Activated CD4-positive, alpha-beta T cell treated with anti-CD3 and anti-CD28 coated beads, Interleukin-2, amount 10 ng/mL, durations not matched to agents 7 days and 5 days (primary cell): ENCODE measurements at regions not wholly inside any gene's neighbourhood (a gene's known extent, or its start where the extent isn't known, plus 50 kb on each side); places are given as distances from the start of the nearest gene placed in this dataset.

Experiments
- CTCF ChIA-PET: fragments of 350-600 bp; sonication (Branson Sonifier 250); formaldehyde crosslinking; loops from one replicate; lab custom pipeline; 2021; ENCODE audit warnings: antibody characterized with exemption; lab: Charles Lee
- POLR2A ChIA-PET: fragments of 350-600 bp; sonication (Branson Sonifier 250); formaldehyde crosslinking; loops from one replicate; lab custom pipeline; 2021; ENCODE audit warnings: antibody characterized with exemption; lab: Charles Lee
- DNase-seq: peaks from one replicate; pipeline ENCODE4 v3.0.0-alpha.2; 2020
- H3K27ac Mint-ChIP-seq: one replicate; pipeline ENCODE4 v1.8.0; 2021; ENCODE audit warnings: mild to moderate bottlenecking, moderate library complexity, mixed read lengths
- H3K27me3 Mint-ChIP-seq: one replicate; pipeline ENCODE4 v1.8.0; 2021; ENCODE audit warnings: mixed read lengths
- H3K36me3 Mint-ChIP-seq: one replicate; pipeline ENCODE4 v1.8.0; 2021; ENCODE audit warnings: low read depth, mixed read lengths
- H3K4me1 Mint-ChIP-seq: one replicate; pipeline ENCODE4 v1.8.0; 2021; ENCODE audit warnings: mixed read lengths
- H3K4me3 Mint-ChIP-seq: one replicate; pipeline ENCODE4 v1.8.0; 2021; ENCODE audit warnings: mild to moderate bottlenecking, moderate library complexity, mixed read lengths
- H3K9me3 Mint-ChIP-seq: one replicate; pipeline ENCODE4 v1.8.0; 2021; ENCODE audit warnings: mixed read lengths

- peaks cover 46% of the 10 kb centered on the region for H3K27me3 Mint-ChIP-seq
- no peak overlapping the region for H3K27ac Mint-ChIP-seq
- no peaks in the 10 kb centered on the region for H3K36me3 Mint-ChIP-seq
- no peak for DNase-seq
- H3K4me1 Mint-ChIP-seq = no peaks in the 10 kb centered on the region
- H3K9me3 Mint-ChIP-seq = no peaks in the 10 kb centered on the region
- no peak overlapping the region for H3K4me3 Mint-ChIP-seq
- POLR2A ChIA-PET = no interaction called here
- CTCF ChIA-PET = no interaction called here
These were observed 87.6 kb downstream of the LINC00237 start for GRCh38 chr20:21018576-21018975.

- H3K36me3 Mint-ChIP-seq = no peaks in the 10 kb centered on the region
- H3K4me3 Mint-ChIP-seq = no peak overlapping the region
- DNase-seq = no peak
- H3K4me1 Mint-ChIP-seq = no peaks in the 10 kb centered on the region
- H3K27me3 Mint-ChIP-seq = peaks cover 43% of the 10 kb centered on the region
- ChIA-PET POLR2A (no interaction called here), CTCF (no interaction called here)
- H3K9me3 Mint-ChIP-seq = no peaks in the 10 kb centered on the region
- H3K27ac Mint-ChIP-seq = no peak overlapping the region
These were observed 88.6 kb downstream of the LINC00237 start for GRCh38 chr20:21017528-21018085.

GRCh38 chr20:21016751-21017150, 89.4 kb downstream of the LINC00237 start:
- ChIA-PET CTCF (no interaction called here), POLR2A (no interaction called here)
- Mint-ChIP-seq H3K36me3 (no peaks in the 10 kb centered on the region), H3K4me3 (no peak overlapping the region), H3K4me1 (no peaks in the 10 kb centered on the region), H3K9me3 (no peaks in the 10 kb centered on the region), H3K27ac (no peak overlapping the region), H3K27me3 (peaks cover 42% of the 10 kb centered on the region)
- DNase-seq = no peak

- DNase-seq = no peak
- ChIA-PET POLR2A (no interaction called here), CTCF (no interaction called here)
- Mint-ChIP-seq H3K36me3 (no peaks in the 10 kb centered on the region), H3K9me3 (no peaks in the 10 kb centered on the region), H3K4me3 (no peak overlapping the region), H3K27me3 (peaks cover 20% of the 10 kb centered on the region), H3K4me1 (no peaks in the 10 kb centered on the region), H3K27ac (no peak overlapping the region)
These were observed 91.6 kb downstream of the LINC00237 start for GRCh38 chr20:21014528-21014927.

- H3K27ac Mint-ChIP-seq = no peak overlapping the region
- ChIA-PET POLR2A (no interaction called here), CTCF (interaction anchor here (0.6 kb wide), 1 partner anchor 1228 kb away, joined by 3 read pairs; no protein-coding TSS in a partner anchor)
- no peaks in the 10 kb centered on the region for H3K36me3 Mint-ChIP-seq
- H3K4me1 Mint-ChIP-seq = no peaks in the 10 kb centered on the region
- H3K9me3 Mint-ChIP-seq = no peaks in the 10 kb centered on the region
- no peak for DNase-seq
- no peak overlapping the region for H3K4me3 Mint-ChIP-seq
- no peaks in the 10 kb centered on the region for H3K27me3 Mint-ChIP-seq
These were observed 97.2 kb downstream of the LINC00237 start for GRCh38 chr20:21008951-21009350.

GRCh38 chr20:21006611-21007010, 99.5 kb downstream of the LINC00237 start:
- POLR2A ChIA-PET = no interaction called here
- CTCF ChIA-PET = no interaction called here
- H3K27me3 Mint-ChIP-seq = no peaks in the 10 kb centered on the region

GRCh38 chr20:21004386-21005076, 101.6 kb downstream of the LINC00237 start:
- no peaks in the 10 kb centered on the region for H3K9me3 Mint-ChIP-seq
- no peak overlapping the region for H3K27ac Mint-ChIP-seq
- CTCF ChIA-PET = no interaction called here
- no peaks in the 10 kb centered on the region for H3K4me1 Mint-ChIP-seq
- H3K36me3 Mint-ChIP-seq = no peaks in the 10 kb centered on the region
- DNase-seq = no peak
- POLR2A ChIA-PET = interaction anchor here (0.7 kb wide), 1 partner anchor 641 kb away, joined by 4 read pairs; no protein-coding TSS in a partner anchor
- no peak overlapping the region for H3K4me3 Mint-ChIP-seq
- no peaks in the 10 kb centered on the region for H3K27me3 Mint-ChIP-seq

More at GRCh38 chr20:21006611-21007010, 99.5 kb downstream of the LINC00237 start:
- DNase-seq = no peak
- Mint-ChIP-seq H3K36me3 (no peaks in the 10 kb centered on the region), H3K4me1 (no peaks in the 10 kb centered on the region), H3K4me3 (no peak overlapping the region), H3K27ac (no peak overlapping the region), H3K9me3 (no peaks in the 10 kb centered on the region)

- H3K9me3 Mint-ChIP-seq = no peaks in the 10 kb centered on the region
- no peak for DNase-seq
- H3K4me1 Mint-ChIP-seq = no peaks in the 10 kb centered on the region
- CTCF ChIA-PET = no interaction called here
- H3K27ac Mint-ChIP-seq = no peak overlapping the region
- POLR2A ChIA-PET = interaction anchor here (0.7 kb wide), 1 partner anchor 642 kb away, joined by 4 read pairs; no protein-coding TSS in a partner anchor
- no peaks in the 10 kb centered on the region for H3K27me3 Mint-ChIP-seq
- no peak overlapping the region for H3K4me3 Mint-ChIP-seq
- no peaks in the 10 kb centered on the region for H3K36me3 Mint-ChIP-seq
These were observed 102.3 kb downstream of the LINC00237 start for GRCh38 chr20:21003902-21004301.

- ChIA-PET CTCF (no interaction called here), POLR2A (no interaction called here)
- no peak overlapping the region for H3K4me3 Mint-ChIP-seq
- H3K27ac Mint-ChIP-seq = no peak overlapping the region
- H3K9me3 Mint-ChIP-seq = no peaks in the 10 kb centered on the region
- H3K4me1 Mint-ChIP-seq = no peaks in the 10 kb centered on the region
- H3K36me3 Mint-ChIP-seq = no peaks in the 10 kb centered on the region
- no peak for DNase-seq
- H3K27me3 Mint-ChIP-seq = no peaks in the 10 kb centered on the region
These were observed 103.7 kb downstream of the LINC00237 start for GRCh38 chr20:21002486-21002885.

- CTCF ChIA-PET = no interaction called here
- Mint-ChIP-seq H3K27me3 (no peaks in the 10 kb centered on the region), H3K36me3 (no peaks in the 10 kb centered on the region), H3K27ac (no peak overlapping the region), H3K4me1 (no peaks in the 10 kb centered on the region), H3K9me3 (no peaks in the 10 kb centered on the region), H3K4me3 (no peak overlapping the region)
- DNase-seq = no peak
- POLR2A ChIA-PET = no interaction called here
These were observed 112.8 kb downstream of the LINC00237 start for GRCh38 chr20:20993372-20993771.

- Mint-ChIP-seq H3K27me3 (no peaks in the 10 kb centered on the region), H3K27ac (no peak overlapping the region), H3K4me3 (no peak overlapping the region), H3K4me1 (no peaks in the 10 kb centered on the region), H3K36me3 (no peaks in the 10 kb centered on the region), H3K9me3 (no peaks in the 10 kb centered on the region)
- POLR2A ChIA-PET = no interaction called here
- no peak for DNase-seq
- CTCF ChIA-PET = no interaction called here
These were observed 113.3 kb downstream of the LINC00237 start for GRCh38 chr20:20992686-20993360.

- POLR2A ChIA-PET = no interaction called here
- Mint-ChIP-seq H3K4me1 (no peaks in the 10 kb centered on the region), H3K9me3 (no peaks in the 10 kb centered on the region), H3K36me3 (no peaks in the 10 kb centered on the region), H3K4me3 (no peak overlapping the region), H3K27me3 (no peaks in the 10 kb centered on the region), H3K27ac (no peak overlapping the region)
- CTCF ChIA-PET = no interaction called here
- DNase-seq = no peak
These were observed 113.9 kb downstream of the LINC00237 start for GRCh38 chr20:20992277-20992676.

- no peak overlapping the region for H3K4me3 Mint-ChIP-seq
- no peak for DNase-seq
- peaks cover 2% of the 10 kb centered on the region for H3K27me3 Mint-ChIP-seq
- H3K36me3 Mint-ChIP-seq = no peaks in the 10 kb centered on the region
- ChIA-PET POLR2A (no interaction called here), CTCF (no interaction called here)
- no peak overlapping the region for H3K27ac Mint-ChIP-seq
- no peaks in the 10 kb centered on the region for H3K9me3 Mint-ChIP-seq
- no peaks in the 10 kb centered on the region for H3K4me1 Mint-ChIP-seq
These were observed 117.1 kb downstream of the LINC00237 start for GRCh38 chr20:20989081-20989480.
